GM03348 (cell line): ENCODE measurements at regions not wholly inside any gene's neighbourhood (a gene's known extent, or its start where the extent isn't known, plus 50 kb on each side); places are given as distances from the start of the nearest gene placed in this dataset.

Experiments used
- DNase-seq: peaks from one replicate; pipeline ENCODE4 v3.0.0; 2012; ENCODE audit warnings: low spot score

DNA sequence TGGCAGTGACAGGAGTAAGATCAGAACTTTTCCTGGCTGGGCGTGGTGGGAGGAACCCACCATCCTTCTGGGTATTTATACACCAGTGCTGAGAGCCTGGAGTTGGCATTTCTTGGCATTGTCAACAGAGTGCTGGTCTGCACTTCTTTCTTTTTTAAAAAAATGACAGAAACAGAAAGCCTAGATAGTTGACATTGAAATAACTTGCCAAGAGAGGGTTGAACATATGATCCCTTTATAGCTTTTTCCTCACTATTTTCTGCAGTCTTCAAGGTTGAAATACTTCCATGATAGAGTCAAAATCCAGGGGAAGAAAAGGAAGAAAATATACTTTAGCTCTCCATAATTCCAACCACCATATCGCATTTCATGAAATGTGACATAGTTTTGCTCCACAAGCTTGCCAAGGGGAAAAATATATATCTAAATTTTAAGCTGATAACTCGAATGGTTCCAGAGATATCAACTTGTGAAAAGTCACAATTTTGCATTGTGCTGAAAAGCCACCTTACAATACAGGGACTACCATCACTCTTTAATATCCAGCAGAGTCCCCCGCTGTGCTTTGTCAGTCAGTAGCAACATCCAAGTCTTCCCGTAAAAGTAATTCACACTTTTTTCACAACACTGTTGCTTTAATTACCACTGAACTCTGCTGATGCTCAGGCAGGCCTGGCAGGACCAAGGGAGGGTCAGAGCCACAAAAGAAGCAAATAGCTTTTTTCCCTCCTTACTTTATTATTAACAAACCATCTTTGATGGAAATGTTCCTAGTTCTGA lies 764.9 kb upstream of the FANCL start:
- DNase-seq = no peak

- DNase-seq = no peak
Measured at GRCh38 chr2:59004621-59005020, 763.5 kb upstream of the FANCL start.

- no peak for DNase-seq
Measured at GRCh38 chr2:59000796-59001195, 759.7 kb upstream of the FANCL start.

- no peak for DNase-seq
Measured at GRCh38 chr2:58992062-58992706, 751.1 kb upstream of the FANCL start.

DNA sequence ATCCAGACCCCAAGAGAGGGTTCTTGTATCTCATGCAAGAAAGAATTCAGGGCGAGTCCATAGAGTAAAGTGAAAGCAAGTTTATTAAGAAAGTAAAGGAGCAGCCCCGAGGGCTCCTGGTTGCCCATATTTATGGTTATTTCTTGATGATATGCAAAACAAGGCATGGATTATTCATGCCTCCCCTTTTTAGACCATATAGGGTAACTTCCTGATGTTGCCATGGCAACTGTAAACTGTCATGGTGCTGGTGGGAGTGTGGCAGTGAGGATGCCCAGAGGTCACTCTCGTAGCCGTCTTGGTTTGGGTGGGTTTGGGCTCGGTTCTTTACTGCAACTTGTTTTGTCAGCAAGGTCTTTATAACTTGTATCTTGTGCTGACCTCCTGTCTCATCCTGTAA lies 750.2 kb upstream of the FANCL start:
- no peak for DNase-seq

- no peak for DNase-seq
Measured at GRCh38 chr2:58985541-58985940, 744.4 kb upstream of the FANCL start.

GRCh38 chr2:58984731-58985130 lies 743.6 kb upstream of the FANCL start:
- no peak for DNase-seq

DNA sequence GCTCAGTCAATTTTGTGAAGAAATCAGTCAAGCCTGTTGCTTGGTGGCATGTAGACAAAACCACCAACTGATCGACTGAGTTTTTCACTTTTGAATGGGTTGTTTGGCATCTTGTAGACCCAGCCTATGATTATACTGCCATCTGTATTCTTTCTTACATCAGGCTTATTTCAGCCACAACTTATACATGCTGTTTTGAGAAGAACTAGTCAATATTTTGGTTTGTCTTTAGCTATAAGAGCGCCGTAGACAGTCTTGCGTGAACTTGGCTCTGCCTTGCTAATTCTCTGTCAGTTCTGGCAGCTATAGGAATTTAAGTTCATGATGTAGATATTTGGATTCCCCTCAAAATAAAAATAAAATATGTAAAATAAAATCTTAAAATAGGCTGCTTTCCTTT lies 742.0 kb upstream of the FANCL start:
- DNase-seq = no peak

GRCh38 chr2:58981237-58981636 lies 740.1 kb upstream of the FANCL start:
- no peak for DNase-seq

GRCh38 chr2:58976375-58977071 lies 735.4 kb upstream of the FANCL start:
- DNase-seq = no peak

DNA sequence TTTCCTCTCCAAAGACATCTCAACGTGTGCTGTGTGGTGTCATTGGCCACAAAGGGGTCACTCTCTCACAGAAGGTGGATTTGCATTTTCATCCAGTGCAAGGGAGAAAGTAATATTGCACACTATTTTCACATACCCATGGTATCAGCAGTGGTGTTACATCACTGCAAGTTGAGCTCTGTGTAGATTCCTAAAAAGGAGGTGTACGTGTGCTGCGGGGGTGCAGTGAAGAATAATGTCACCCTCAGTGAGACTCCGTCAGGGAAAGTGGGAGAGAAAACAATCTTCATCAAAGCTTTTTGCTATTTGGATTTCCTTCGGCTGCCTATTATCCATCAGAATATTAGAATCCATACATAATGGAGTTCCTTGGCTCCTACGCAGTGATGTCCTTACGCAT lies 733.8 kb upstream of the FANCL start:
- no peak for DNase-seq

DNA sequence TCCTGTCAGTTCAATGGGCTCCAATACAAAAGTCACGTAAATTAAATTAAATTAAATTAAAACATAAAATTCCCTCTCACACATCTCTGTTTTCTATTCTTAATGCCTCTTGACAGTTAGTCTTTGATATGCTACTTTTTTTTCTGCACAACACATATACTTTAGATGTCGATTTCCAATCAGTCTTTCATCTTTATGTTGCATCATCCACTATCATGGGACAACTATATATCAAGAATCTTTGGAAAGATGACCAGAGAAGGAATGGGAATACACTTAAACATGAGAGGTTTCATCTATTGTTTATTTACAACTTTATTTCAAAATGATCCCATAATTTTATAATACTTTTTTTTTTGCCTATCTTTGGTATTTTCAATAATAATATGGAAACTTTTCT lies 733.3 kb upstream of the FANCL start:
- DNase-seq = no peak

- DNase-seq = no peak
Measured at GRCh38 chr2:58973811-58974281, 732.7 kb upstream of the FANCL start.

- no peak for DNase-seq
Measured at GRCh38 chr2:58972737-58973136, 731.6 kb upstream of the FANCL start.

- DNase-seq = no peak
Measured at GRCh38 chr2:58971511-58972360, 730.6 kb upstream of the FANCL start.

DNA sequence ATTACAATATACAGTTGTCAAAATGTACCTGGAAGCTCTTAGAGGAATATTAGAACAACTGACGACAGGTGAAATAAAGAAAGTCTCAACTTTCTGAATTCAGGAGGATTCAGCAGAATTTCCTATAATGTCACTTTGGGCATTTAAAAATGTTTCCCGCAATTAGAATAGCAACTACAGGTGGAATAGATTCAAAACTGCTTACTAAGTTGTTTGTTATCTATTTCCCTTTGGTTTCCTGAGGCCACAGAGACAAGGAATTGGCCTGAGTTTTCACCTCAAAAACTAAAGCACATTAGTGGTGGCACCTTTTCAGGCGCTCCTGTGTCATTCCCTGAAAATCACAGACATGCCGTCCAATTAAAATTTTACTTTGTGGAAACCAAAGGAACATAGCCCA lies 729.2 kb upstream of the FANCL start:
- no peak for DNase-seq

GRCh38 chr2:58968885-58969284 lies 727.8 kb upstream of the FANCL start:
- DNase-seq = no peak

GRCh38 chr2:58967736-58968135 lies 726.6 kb upstream of the FANCL start:
- DNase-seq = no peak

DNA sequence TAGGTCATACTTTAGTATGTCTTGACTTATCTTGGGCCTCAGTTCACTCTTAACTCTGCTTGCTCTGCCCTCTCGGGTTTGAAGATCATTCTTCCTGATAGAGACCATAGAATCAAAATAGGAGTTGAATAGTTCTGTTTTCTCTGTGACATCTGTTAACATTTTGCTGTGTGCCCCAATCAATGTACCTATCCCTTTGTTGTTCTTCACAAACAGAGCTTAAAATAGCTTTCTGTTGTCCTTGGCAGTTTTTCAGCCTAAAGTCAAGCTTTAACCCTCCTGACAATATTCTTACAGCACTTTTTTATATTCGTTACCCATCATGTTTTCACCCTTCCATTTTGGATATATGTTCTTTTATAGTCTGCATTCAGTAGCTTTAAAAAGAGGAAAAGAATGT lies 724.5 kb upstream of the FANCL start:
- no peak for DNase-seq

- DNase-seq = no peak
Measured at GRCh38 chr2:58959996-58960395, 718.9 kb upstream of the FANCL start.

- no peak for DNase-seq
Measured at GRCh38 chr2:58957188-58957840, 716.2 kb upstream of the FANCL start.
